HCT116 (cell line): ENCODE measurements at regions not wholly inside any gene's neighbourhood (a gene's known extent, or its start where the extent isn't known, plus 50 kb on each side); places are given as distances from the start of the nearest gene placed in this dataset.
"Not testable (repeated sequence)": the region's sequence is repeated elsewhere in the genome, so short reads cannot be mapped to it uniquely, and the experiment has no call there.

ENCODE experiments used
- ATAC-seq: fragments of 200-7000 bp; cut with Tn5 transposase; 2 replicates; pipeline ENCODE4 v1.9.1; 2020; ENCODE audit warnings: mild to moderate bottlenecking, moderate library complexity
- BruUV-seq: library from RNA; stranded (reverse); fragments of 400-500 nt; replicated peaks from 2 replicates; lab custom pipeline; 2021; lab: Mats Ljungman, UMichigan
- CTCF ChIA-PET: fragments of 300-600 bp; sonication (Branson Sonifier 250); formaldehyde crosslinking; loops from one replicate; lab custom pipeline; 2021; ENCODE audit warnings: antibody characterized with exemption; lab: Charles Lee
- POLR2A ChIA-PET: fragments of 300-600, 350-600 bp; sonication (Branson Sonifier 250); formaldehyde crosslinking; loops from one replicate; lab custom pipeline; 2021; ENCODE audit warnings: antibody characterized with exemption; lab: Charles Lee
- RAD21 ChIA-PET, 2 experiments: fragments of 300-600 bp; sonication (Branson Sonifier 250); formaldehyde crosslinking; loops; one replicate each; lab custom pipeline; 2023; ENCODE audit warnings: low total read pairs in 2 of 2; ENCODE audit not compliant: uncharacterized antibody in 2 of 2, unreplicated experiment in 2 of 2, low non-redundant PET in 1 of 2; lab: Charles Lee
- DNase-seq: peaks from one replicate; pipeline ENCODE4 v3.0.0-alpha.2; 2010; ENCODE audit warnings: low read depth, low spot score
- H2AFZ ChIP-seq: fragments of 200-600 bp; shearing (Covaris generic), sonication (generic); 2 replicates; pipeline ENCODE4 v1.6.1; 2017; ENCODE audit warnings: low read depth, mixed run types, mixed read lengths, antibody characterized with exemption, low read length; ENCODE audit not compliant: poor library complexity, severe bottlenecking
- H3K27ac ChIP-seq: 2 replicates; pipeline ENCODE4 v1.5.1; 2012; ENCODE audit warnings: low read depth, low read length
- H3K27me3 ChIP-seq: fragments of 200-600 bp; sonication (generic); 2 replicates; pipeline ENCODE4 v1.6.1; 2016; ENCODE audit warnings: mixed run types, low read length, mixed read lengths; ENCODE audit not compliant: insufficient read depth
- H3K36me3 ChIP-seq, 2 experiments: fragments of 200-500 bp in 1 of 2; fragments of 200-600 bp in 1 of 2; sonication (Bioruptor generic) in 1 of 2; sonication (generic) in 1 of 2; 2 replicates each; pipeline versions ENCODE4 v1.5.1 to v1.6.1; 2014 to 2016; ENCODE audit warnings: low read length in 2 of 2, inconsistent platforms in 1 of 2, mixed read lengths in 1 of 2, mixed run types in 1 of 2; ENCODE audit not compliant: insufficient read depth in 2 of 2, control insufficient read depth in 1 of 2
- H3K4me1 ChIP-seq, 2 experiments: fragments of 200-600 bp in 1 of 2; sonication (generic) in 1 of 2; 2 replicates each; pipeline versions ENCODE4 v1.5.1 to v1.6.1; 2012 to 2017; ENCODE audit warnings: low read length in 2 of 2, inconsistent platforms in 1 of 2, mild to moderate bottlenecking in 1 of 2, mixed read lengths in 1 of 2, mixed run types in 1 of 2, moderate library complexity in 1 of 2; ENCODE audit not compliant: insufficient read depth in 2 of 2, control insufficient read depth in 1 of 2
- H3K4me2 ChIP-seq: fragments of 200-600 bp; sonication (generic); 2 replicates; pipeline ENCODE4 v1.6.1; 2017; ENCODE audit warnings: mixed run types, low read length, mixed read lengths
- H3K4me3 ChIP-seq, 2 experiments: fragments of 200-600 bp in 1 of 2; sonication (generic) in 1 of 2; replicated peaks in 1 of 2; 2 replicates each; pipeline ENCODE4 v1.5.1; 2011 to 2016; ENCODE audit warnings: low read length in 2 of 2, control low read depth in 1 of 2, low read depth in 1 of 2, mild to moderate bottlenecking in 1 of 2, mixed read lengths in 1 of 2, mixed run types in 1 of 2
- H3K79me2 ChIP-seq: fragments of 200-600 bp; sonication (generic); 2 replicates; pipeline ENCODE4 v1.6.1; 2017; ENCODE audit warnings: mild to moderate bottlenecking, mixed run types, low read length, moderate library complexity, mixed read lengths; ENCODE audit not compliant: insufficient read depth
- H3K9ac ChIP-seq: fragments of 200-600 bp; sonication (generic); 2 replicates; pipeline ENCODE4 v1.6.1; 2016; ENCODE audit warnings: low read length, mixed read lengths
- H3K9me2 ChIP-seq: fragments of 200-600 bp; sonication (generic), shearing (Covaris generic); 2 replicates; pipeline ENCODE4 v1.6.1; 2017; ENCODE audit warnings: mixed run types, mild to moderate bottlenecking, moderate library complexity; ENCODE audit not compliant: insufficient read depth
- H3K9me3 ChIP-seq, 2 experiments: fragments of 200-500 bp in 1 of 2; fragments of 200-600 bp in 1 of 2; sonication (Bioruptor generic) in 1 of 2; sonication (generic) in 1 of 2; 2 replicates each; pipeline ENCODE4 v1.6.1; 2014 to 2017; ENCODE audit warnings: low read length in 2 of 2, mixed read lengths in 2 of 2, inconsistent platforms in 1 of 2, low read depth in 1 of 2, mild to moderate bottlenecking in 1 of 2, mixed run types in 1 of 2, moderate library complexity in 1 of 2; ENCODE audit not compliant: control insufficient read depth in 1 of 2, insufficient read depth in 1 of 2
- H4K20me1 ChIP-seq: fragments of 200-600 bp; sonication (generic), shearing (Covaris generic); 2 replicates; pipeline ENCODE4 v1.6.1; 2017; ENCODE audit warnings: mixed run types, mild to moderate bottlenecking, moderate library complexity; ENCODE audit not compliant: insufficient read depth
- RAD21 ChIP-seq: IDR thresholded peaks from 2 replicates; pipeline ENCODE4 v1.6.1; 2012; ENCODE audit warnings: low read depth, mild to moderate bottlenecking
- intact Hi-C: fragments of 100-400 bp; cut with micrococcal nuclease; formaldehyde crosslinking; loops from 2 replicates; pipeline ENCODE4 v1.10.0; 2022
- TF ChIP-seq, protein P1 (sequence below), 3 experiments: fragments of 200-600 bp in 1 of 3; sonication (generic) in 1 of 3; IDR thresholded peaks in 2 of 3; conservative IDR thresholded peaks in 1 of 3; 2 replicates each; pipeline ENCODE4 v1.5.1; 2012 to 2017; ENCODE audit warnings: low read depth in 2 of 3, low read length in 2 of 3, antibody characterized with exemption in 1 of 3, borderline replicate concordance in 1 of 3, control low read depth in 1 of 3, mild to moderate bottlenecking in 1 of 3, mixed read lengths in 1 of 3, mixed run types in 1 of 3, moderate library complexity in 1 of 3; ENCODE audit not compliant: insufficient read depth in 1 of 3

DNA sequence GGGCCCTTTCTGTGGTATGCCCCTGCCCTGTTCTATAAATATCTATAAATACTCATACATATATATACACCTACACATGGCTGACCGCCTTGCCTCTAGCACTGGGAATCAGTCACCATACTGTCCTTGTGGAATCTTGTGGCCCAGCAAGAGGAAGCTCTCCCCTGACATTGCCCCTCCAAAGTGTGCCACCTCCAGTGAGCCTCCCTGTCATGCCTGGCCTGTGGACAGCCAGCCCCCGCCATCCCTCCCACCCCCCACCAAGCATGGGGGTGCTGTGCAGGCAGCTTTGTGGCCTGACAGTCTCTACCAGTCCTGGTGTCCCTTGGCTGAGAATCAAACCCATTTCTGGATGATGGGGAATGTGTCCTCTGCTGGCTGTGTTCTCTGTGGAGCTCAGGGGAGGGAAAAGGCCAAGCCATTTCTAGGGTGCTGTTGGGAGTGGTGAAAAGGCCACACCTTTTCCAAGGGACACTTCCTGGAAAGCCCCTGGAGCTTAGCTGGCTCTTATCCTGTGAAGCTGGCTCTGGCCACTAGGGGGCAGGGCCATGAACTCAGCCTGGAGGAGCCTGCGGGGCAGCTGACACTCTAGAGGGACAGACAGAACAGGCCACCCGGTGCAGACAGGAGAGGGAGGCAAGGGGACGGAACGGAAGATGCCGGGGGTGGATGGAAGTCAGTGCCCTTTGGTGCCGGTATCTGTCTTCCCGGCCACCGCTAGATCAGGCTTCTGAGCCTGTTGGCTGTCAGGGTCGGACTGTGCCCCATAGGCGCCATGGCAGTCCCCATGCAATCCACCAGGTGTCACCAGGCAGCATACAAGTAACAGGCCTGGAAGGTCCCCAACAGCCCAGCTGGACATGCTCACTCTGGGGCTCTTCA, 167.2 kb downstream of the TBC1D2B start:
- H3K9me3 ChIP-seq, H3K36me3 ChIP-seq, H3K27me3 ChIP-seq: not testable (repeated sequence)
- H3K9ac ChIP-seq = peak overlapping the region; percentile 44; the same call in 1 of the 2 replicates
- peak; percentile 79 for DNase-seq
- intact Hi-C loops = loop anchor here (1.0 to 5.0 kb wide), 2 partner anchors 198 to 827 kb away; no protein-coding TSS in a partner anchor
- peak overlapping the region; percentile 34 to 53 for H3K4me3 ChIP-seq
- RAD21 ChIA-PET = interaction anchor here in 1 of 2 experiments (0.9 kb wide), 1 partner anchor 48 kb away, joined by 3 read pairs; no protein-coding TSS in a partner anchor
- peak; percentile 34; the same call in 1 of the 2 replicates for TF ChIP-seq RAD21
- TF ChIP-seq, protein P1, sequence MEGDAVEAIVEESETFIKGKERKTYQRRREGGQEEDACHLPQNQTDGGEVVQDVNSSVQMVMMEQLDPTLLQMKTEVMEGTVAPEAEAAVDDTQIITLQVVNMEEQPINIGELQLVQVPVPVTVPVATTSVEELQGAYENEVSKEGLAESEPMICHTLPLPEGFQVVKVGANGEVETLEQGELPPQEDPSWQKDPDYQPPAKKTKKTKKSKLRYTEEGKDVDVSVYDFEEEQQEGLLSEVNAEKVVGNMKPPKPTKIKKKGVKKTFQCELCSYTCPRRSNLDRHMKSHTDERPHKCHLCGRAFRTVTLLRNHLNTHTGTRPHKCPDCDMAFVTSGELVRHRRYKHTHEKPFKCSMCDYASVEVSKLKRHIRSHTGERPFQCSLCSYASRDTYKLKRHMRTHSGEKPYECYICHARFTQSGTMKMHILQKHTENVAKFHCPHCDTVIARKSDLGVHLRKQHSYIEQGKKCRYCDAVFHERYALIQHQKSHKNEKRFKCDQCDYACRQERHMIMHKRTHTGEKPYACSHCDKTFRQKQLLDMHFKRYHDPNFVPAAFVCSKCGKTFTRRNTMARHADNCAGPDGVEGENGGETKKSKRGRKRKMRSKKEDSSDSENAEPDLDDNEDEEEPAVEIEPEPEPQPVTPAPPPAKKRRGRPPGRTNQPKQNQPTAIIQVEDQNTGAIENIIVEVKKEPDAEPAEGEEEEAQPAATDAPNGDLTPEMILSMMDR (IDR thresholded peaks at IDR 0.05 in 2 of 3, conservative IDR thresholded peaks at IDR 0.05 in 1 of 3; ENCODE audit: borderline replicate concordance in 1 of 3, insufficient read depth in 1 of 3, low read depth in 2 of 3, low read length in 2 of 3) = peak in 2 of 3 experiments; percentile 66 to 97; a peak in 5 of 6 replicates
- TF ChIP-seq, all 23 proteins: peak for 2; not testable (repeated sequence) for 21
- peak; percentile 90 for ATAC-seq
- H2AFZ ChIP-seq = peak overlapping the region; percentile 74
- peaks cover 0 to 19% of the 10 kb centered on the region in 2 experiments; a peak in 2 of 4 replicates for H3K4me1 ChIP-seq
- ChIA-PET CTCF (interaction anchor here (0.7 to 2.3 kb wide), 8 partner anchors 8 to 841 kb away, joined by 3 to 10 read pairs (median 6); no protein-coding TSS in a partner anchor), POLR2A (interaction anchor here (0.6 to 0.8 kb wide), 2 partner anchors 239 to 827 kb away, joined by 3 to 4 read pairs; partner anchors contain the start of gene IDH3A)
- peak overlapping the region; percentile 56; the same call in 1 of the 2 replicates for H3K27ac ChIP-seq
- H3K79me2 ChIP-seq, BruUV-seq, H4K20me1 ChIP-seq, H3K9me2 ChIP-seq: not testable (repeated sequence)
- H3K4me2 ChIP-seq = peak overlapping the region; percentile 84
